ENCODE measurements at regions not wholly inside any gene's neighbourhood (a gene's known extent, or its start where the extent isn't known, plus 50 kb on each side); places are given as distances from the start of the nearest gene placed in this dataset.

DNA sequence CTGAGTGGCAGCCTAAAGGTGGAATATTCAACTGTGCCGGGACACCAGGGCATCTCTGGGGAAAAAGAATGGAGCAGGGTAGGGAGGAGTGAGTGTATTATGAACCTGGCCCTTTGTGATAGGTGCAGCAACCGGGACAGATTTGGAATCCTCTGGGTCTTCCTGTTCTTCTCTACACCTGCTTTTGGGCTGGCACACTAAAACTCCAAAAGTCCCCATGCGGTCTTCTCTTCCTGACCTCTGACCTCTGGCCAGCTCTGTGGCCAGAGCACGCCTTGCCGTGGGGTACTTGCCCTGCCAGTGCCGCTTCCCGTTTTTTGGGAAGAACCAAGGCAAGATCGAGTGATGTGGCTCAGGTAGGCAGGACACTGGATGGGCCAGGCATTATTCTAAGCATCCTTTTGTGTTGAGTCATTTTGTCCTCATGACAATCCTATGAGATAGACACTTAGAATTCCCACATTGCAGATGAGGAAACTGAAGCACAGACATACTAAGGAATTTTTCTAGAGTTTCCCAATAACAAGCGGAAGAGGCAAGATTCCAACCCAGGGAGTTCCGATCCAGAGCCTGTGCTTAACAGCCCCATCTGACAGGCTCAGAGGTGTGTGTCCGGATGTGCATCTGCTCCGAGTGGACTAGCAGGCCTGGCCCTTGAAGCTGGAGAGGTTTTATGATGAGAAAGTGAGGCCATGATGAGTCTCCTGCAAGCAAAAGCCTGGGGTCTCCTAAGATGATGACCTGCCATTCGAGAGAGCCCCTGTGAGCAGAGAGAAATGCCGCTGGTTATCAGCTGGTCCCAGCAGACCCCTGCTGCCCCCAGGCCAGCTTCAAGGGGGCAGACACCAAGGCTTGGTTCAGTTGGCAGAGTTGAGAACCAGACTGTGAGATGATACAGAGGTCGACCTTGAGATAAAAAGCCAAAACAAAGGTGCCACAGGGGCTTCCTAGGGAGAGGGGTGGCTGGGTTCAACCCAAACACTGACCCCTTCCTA, 67.9 kb upstream of the ESRRB start:
- DNase-seq: no peak

DNA sequence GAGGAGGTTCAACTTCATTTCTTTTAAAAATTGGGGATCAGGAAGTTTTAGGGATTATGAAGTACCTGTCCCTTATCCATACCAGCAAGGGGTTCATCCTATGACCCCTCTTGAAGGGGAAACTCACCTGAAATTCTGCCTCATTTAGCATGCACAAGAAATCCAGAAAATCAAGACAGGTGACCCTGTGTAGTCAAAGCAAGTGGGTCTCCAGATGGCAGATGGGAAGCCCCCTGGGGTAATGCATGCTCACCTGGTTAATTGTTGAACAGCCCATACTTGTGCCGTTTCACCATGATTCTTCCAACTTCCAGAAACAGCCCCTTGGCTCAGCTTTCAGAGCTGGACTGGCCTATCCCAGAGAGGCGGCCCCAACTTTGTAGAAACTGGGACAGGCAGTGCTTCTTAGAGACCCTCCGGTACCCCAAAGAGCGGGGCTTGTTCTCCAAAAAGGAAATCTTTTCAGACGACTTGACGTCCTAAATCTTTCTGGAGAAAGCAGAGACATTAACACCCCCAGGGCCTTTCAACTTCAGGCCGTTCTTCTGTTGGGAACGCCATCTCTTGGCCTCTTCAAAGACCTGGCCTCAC, 66.3 kb upstream of the ESRRB start:
- no peak for DNase-seq

- no peak for DNase-seq
Measured at GRCh38 chr14:76311079-76311758, 64.7 kb upstream of the ESRRB start.

DNA sequence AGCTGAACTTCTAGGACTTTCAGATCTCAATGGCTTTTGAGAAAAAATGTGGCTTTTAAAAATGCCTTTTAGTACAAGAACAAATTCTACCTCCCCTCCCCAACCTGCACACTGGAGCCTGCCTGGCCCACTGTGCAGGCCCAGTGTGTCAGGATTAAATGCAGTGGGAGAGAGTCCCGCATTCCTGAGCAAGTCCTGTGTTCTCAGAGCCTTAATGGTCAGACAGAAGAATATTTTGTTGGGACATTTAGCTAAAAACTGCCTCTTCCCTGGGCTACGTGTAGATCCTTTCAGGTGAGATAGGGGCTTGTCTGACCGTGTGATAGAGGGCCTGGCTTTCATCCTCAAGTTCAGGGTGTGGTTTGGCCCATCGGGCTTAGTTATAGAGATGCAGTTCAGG, 63.1 kb upstream of the ESRRB start:
- no peak for DNase-seq

DNA sequence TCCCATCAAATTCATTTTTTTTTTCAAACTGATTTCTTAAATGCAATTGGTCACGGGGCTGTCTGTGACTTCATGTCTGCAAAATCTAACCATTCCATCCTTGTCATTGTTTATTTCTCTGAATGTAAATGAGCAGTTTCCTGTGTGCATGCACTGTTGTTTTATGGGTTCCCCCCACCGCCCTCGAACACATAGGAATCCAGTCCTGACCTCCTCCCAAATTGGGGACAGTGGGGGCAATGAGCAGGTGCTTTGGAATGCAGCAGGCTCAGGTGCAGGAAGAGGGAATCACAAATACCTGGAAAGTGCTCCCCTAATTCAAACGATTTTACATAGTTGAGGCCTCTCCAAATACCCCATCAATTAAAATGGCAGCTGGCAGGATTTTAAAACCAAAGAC, 62.6 kb upstream of the ESRRB start:
- DNase-seq: no peak

DNA sequence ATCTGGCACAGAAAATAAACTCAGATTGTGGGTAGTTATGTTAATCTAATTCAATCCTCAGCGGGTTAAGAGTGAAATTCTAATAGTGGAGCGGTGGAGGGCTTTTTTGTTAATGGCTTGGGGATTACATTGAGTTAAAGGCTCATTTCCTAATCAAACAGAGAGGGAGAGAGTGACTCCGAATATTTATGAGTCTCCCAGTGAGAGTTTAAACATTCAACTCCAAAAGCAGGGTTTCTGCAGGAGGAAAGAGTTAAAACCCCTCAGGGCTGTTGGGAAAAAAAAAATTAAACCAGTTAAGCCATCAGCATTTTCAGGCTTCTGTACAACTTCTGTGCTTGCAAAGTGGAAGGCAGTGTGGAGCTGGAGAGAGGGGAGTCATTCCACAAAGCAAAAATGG, 62.1 kb upstream of the ESRRB start:
- DNase-seq: peak; percentile 26

DNA sequence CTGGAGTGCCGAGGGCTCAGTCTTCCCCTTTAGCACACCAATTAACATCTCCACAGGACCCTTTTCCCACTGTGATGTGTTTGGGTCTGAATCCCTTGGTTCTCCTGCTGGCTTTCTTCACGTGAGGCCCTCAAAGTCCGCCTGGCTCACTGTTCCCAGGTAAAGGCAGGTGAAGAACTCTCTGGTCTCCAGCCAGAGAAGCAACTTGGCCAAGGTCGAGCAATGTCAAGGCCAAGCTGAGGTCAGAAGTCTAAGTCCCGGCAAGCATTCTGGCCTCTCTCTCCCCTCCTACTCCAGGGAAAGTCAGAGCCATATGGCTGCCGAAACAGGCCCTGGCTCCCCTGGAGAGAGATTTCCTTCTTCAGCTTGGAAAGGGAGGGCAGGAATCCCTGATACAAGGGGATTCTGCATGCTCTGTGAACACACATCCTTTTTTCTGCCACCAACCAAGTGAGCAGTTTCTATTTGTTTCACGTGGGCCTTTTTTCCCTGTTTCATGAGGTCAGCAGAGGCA, 61.4 kb upstream of the ESRRB start:
- no peak for DNase-seq

DNA sequence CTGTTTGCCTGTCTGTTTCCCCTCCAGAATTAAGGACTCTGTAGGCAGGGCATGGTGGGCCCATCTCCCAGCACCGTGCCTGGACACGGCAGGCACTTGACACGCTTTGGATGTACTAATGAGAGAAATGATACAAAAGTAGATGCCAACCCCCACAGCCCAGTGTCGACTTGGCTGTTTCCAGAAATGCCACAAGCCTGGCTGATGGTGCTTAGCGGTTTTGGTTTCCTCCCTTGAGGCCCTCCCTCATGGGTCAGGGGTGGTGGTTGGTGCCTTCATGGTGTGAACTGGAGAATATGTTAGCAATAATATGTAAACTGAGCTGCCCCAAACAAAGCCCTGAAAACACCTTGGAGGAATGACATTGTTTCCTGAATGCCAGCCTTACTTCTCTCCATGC, 55.5 kb upstream of the ESRRB start:
- no peak for DNase-seq

GRCh38 chr14:76320975-76321374, 55.0 kb upstream of the ESRRB start:
- no peak for DNase-seq

GRCh38 chr14:76322594-76323220, 53.2 kb upstream of the ESRRB start:
- no peak for DNase-seq

DNA sequence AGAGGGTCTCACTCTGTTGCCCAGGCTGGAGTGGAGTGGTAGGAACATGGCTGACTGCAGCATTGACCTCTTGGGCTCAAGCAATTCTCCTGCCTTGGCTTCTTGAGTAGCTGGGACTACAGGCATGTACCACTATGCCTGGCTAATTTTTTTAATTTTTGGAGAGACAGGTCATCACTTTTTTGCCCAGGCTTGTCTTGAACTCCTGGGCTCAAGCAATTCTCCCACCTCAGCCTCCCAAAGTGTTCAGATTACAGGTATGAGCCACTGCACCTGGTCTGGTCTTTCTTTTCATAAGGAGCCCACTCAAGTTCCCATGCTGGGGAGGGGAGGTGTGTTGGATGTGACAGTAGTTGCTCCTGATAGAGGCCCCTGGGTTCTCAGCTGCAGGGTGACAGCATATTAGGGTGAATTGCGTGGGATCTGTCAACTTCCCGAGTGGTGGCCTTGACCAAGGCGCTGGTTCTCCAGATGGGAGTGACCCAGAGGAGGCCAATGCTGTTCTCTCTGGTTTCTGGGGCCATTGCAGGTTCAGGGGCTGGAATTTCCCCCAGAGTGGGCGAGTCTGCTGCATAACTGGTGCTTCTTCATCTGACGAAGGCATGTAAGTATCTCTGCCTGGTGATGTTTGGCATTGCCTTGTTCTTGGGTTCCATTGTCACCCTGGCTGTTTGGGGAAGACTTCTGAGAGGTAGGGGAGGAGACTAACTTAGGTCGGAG, 52.4 kb upstream of the ESRRB start:
- no peak for DNase-seq

DNA sequence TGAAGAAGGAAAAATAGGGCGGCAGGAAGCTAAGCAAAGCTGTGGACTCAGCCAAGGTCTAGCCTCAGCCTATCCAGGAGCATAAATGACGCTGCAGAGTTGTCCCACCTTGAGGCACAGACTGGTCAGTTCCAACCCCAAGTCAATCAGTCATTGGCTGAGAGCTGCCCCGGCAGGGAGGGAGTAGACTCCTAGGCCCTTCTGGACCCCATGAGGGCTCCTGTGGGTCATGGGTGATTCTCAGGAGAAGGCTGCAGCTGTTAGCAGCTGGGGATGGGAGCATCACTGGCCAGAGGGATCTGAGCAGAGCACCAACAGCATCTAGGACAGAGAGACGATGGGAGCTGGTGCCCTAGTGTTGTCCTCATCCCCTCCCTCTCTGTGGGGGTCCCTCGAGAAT, 51.8 kb upstream of the ESRRB start:
- DNase-seq: no peak
